Thymus (tissue), 11 donors: ENCODE measurements at regions not wholly inside any gene's neighbourhood (a gene's known extent, or its start where the extent isn't known, plus 50 kb on each side); places are given as distances from the start of the nearest gene placed in this dataset.

ENCODE experiments used
- DNase-seq, 9 donors: peaks; one replicate each; pipeline ENCODE4 v3.0.0-alpha.2; 2013; ENCODE audit warnings: low spot score in 9 of 9, low read depth in 6 of 9, missing footprints in 1 of 9
- H3K27ac ChIP-seq, 2 donors: one replicate each; pipeline ENCODE4 v1.5.1; 2013; ENCODE audit warnings: control low read depth in 1 of 2, low read depth in 1 of 2, low read length in 1 of 2, mild to moderate bottlenecking in 1 of 2, moderate library complexity in 1 of 2
- H3K27me3 ChIP-seq, 2 donors: one replicate each; pipeline ENCODE4 v1.5.1; 2013; ENCODE audit warnings: low read length in 1 of 2; ENCODE audit not compliant: control insufficient read depth in 2 of 2, insufficient read depth in 1 of 2
- H3K36me3 ChIP-seq, 2 donors: one replicate each; pipeline ENCODE4 v1.5.1; 2013; ENCODE audit warnings: low read length in 1 of 2, mild to moderate bottlenecking in 1 of 2, moderate library complexity in 1 of 2; ENCODE audit not compliant: control insufficient read depth in 2 of 2, insufficient read depth in 2 of 2
- H3K4me1 ChIP-seq, 2 donors: one replicate each; pipeline ENCODE4 v1.5.1; 2013; ENCODE audit warnings: low read length in 2 of 2; ENCODE audit not compliant: control insufficient read depth in 2 of 2, insufficient read depth in 2 of 2
- H3K4me3 ChIP-seq, 2 donors: one replicate each; pipeline ENCODE4 v1.5.1; 2013; ENCODE audit warnings: low read length in 2 of 2, control low read depth in 1 of 2, mild to moderate bottlenecking in 1 of 2
- H3K9me3 ChIP-seq, 2 donors: one replicate each; pipeline ENCODE4 v1.5.1; 2013; ENCODE audit warnings: low read length in 1 of 2, mild to moderate bottlenecking in 1 of 2; ENCODE audit not compliant: control insufficient read depth in 2 of 2, insufficient read depth in 1 of 2
- WGBS: extraction: QIAGEN DNeasy Blood & Tissue Kit; methylation state at CpG from one replicate; pipeline ENCODE4 v1.1.7; 2013; 5-methylcytosine and 5-hydroxymethylcytosine counted together
- donor health status: healthy.

DNA sequence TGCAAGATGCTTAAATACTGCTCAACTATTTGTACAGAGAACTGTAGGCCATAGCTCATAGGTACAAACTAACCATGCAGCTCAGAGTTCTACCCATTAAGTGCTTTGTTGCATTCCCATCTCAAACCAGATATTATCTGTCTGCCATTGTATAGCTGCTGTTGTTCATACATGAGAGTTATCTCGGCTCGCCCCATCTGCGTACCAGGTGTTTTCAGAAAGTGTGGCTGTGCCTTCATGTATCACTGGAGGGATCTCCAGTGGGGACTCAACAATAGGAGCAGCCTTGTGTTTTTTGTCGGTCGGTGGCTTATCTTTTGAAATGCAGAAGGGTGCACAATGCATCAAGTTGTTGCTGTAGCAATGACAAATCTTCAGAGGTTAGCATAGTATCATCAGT is 678.3 kb downstream of the RERGL start:
- no peaks in the 10 kb centered on the region for H3K4me1 ChIP-seq
- no peak overlapping the region for H3K4me3 ChIP-seq
- WGBS: 97% methylated on average over 5 of the region's 5 CpGs
- peaks cover 0 to 10% of the 10 kb centered on the region in 2 donors for H3K9me3 ChIP-seq
- H3K36me3 ChIP-seq: no peaks in the 10 kb centered on the region
- no peak overlapping the region for H3K27ac ChIP-seq
- no peak for DNase-seq
- no peaks in the 10 kb centered on the region for H3K27me3 ChIP-seq

DNA sequence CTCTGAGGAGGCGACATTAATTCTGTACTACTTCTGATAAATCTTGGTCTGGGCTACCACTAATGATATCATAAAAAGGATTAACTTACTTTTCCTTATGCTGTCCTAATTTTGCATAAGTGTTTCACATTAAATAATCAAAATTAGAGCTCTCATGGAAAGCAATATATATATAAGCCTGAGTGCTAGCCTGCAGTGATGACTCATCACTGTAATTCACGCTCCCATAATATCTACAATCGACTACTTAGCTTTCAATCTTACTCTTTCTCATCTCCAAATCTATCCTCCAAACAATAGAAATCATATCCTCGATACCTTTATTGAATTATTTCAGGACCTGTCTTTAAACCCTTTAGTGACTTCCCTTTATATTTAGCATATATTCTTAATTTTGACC is 701.3 kb downstream of the RERGL start:
- H3K4me1 ChIP-seq: no peaks in the 10 kb centered on the region
- H3K36me3 ChIP-seq: no peaks in the 10 kb centered on the region
- no peaks in the 10 kb centered on the region for H3K9me3 ChIP-seq
- no peak for DNase-seq
- H3K4me3 ChIP-seq: no peak overlapping the region
- no peak overlapping the region for H3K27ac ChIP-seq
- WGBS: 93% methylated on average over 4 of the region's 4 CpGs
- no peaks in the 10 kb centered on the region for H3K27me3 ChIP-seq

DNA sequence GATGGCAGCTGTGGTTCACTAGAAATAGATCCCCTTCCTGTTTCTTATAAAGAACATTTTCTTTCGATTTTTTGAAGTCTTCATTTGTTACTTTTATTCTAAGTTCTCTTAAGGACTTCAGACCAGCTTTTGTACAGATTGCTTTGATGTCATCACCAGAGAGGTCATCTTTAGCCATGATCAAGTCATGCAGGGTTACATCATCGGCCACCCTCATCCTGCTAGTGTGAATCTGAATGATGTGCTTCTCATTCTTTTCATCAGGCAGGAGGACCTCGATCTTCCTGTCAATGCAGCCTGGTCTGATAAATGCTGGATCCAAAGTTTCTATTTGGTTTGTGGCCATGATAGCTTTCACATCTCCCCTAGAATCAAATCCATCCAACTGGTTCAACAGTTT is 706.7 kb downstream of the RERGL start:
- no peaks in the 10 kb centered on the region for H3K27me3 ChIP-seq

DNA sequence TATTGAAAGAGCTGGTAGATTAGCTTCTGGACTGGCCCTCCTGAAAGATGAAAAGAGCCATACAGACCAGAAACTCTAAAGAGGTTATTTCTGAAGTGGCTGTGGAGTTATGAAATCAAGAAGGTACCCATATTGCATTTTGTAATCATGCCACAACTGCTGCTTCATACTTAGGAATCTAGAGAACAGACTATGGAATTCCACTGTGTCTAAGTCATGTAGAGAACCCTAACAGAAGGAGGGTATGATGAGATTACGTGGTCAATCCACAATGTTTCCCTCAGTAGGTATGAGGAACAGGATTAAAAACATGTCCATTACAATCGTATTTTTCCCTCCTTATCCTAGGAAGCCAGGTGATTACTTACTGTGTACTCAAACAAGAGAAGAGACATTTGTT is 708.8 kb downstream of the RERGL start:
- Histone ChIP-seq H3K27ac (no peak overlapping the region), H3K4me1 (no peaks in the 10 kb centered on the region), H3K4me3 (no peak overlapping the region), H3K36me3 (no peaks in the 10 kb centered on the region), H3K9me3 (no peaks in the 10 kb centered on the region), H3K27me3 (no peaks in the 10 kb centered on the region)
- 71% methylated on average over 2 of the region's 2 CpGs for WGBS
- DNase-seq: no peak

More for the DNA sequence above, 706.7 kb downstream of the RERGL start:
- DNase-seq: no peak
- no peak overlapping the region for H3K27ac ChIP-seq
- H3K4me1 ChIP-seq: no peaks in the 10 kb centered on the region
- WGBS: 87% methylated on average over 3 of the region's 3 CpGs
- H3K4me3 ChIP-seq: no peak overlapping the region
- no peaks in the 10 kb centered on the region for H3K36me3 ChIP-seq
- no peaks in the 10 kb centered on the region for H3K9me3 ChIP-seq

DNA sequence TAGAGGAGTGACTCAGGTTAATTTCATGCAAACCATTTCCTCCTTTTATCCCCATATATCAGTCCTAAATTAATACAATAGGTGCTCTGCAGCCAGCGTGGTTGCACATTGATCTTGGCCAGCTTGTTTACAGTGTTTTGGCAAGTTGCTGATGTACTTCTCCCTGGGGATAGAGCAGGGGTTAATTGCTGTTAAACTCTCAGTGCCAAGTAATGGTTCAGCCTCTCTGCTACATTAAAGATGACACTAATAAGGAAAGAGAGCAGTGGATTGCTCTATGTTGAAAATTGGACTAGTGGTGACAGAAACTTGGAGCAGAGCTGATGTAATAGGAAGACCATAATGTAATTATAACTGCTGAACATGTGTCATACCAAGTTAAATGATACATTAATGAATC is 717.5 kb downstream of the RERGL start:
- Histone ChIP-seq H3K36me3 (no peaks in the 10 kb centered on the region), H3K4me1 (no peaks in the 10 kb centered on the region), H3K9me3 (no peaks in the 10 kb centered on the region), H3K27me3 (no peaks in the 10 kb centered on the region), H3K27ac (no peak overlapping the region), H3K4me3 (no peak overlapping the region)
- WGBS: 68% methylated on average over 1 of the region's 1 CpG
- no peak for DNase-seq

DNA sequence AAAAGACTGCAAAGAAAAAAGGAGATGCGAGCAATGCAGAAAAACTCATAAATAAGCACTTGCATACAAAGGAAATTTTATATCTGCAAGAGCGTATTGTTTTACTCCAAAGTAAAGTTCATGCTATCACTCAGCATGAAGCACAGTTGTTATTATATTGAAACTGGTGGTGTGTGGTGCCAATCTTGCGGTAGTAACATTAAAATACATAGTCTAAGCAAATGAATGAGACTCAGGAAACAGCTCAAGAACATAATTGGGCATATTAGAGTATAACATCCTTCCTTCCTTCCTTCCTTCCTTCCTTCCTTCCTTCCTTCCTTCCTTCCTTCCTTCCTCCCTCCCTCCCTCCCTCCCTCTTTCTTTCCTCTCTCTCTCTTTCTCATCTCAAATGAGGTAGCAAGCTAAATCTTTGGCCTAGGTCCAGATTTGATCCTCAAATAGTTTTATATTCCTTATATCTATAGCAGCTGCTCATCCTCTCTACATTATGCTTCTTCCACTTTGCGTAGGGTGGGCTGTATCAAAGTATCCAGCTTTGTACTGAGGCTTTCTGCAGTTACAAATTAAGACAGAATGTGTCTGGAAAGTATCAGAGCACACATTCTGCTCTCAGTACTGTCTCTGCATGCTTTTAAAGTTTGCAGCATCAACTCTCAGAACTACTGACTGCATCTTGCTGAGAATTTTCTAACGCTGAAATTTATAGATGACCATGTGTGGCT is 718.3 kb downstream of the RERGL start:
- no peaks in the 10 kb centered on the region for H3K36me3 ChIP-seq
- no peaks in the 10 kb centered on the region for H3K4me1 ChIP-seq
- no peaks in the 10 kb centered on the region for H3K27me3 ChIP-seq
- H3K4me3 ChIP-seq: no peak overlapping the region
- H3K27ac ChIP-seq: no peak overlapping the region
- no peaks in the 10 kb centered on the region for H3K9me3 ChIP-seq
- 88% methylated on average over 5 of the region's 5 CpGs for WGBS
- DNase-seq: no peak

DNA sequence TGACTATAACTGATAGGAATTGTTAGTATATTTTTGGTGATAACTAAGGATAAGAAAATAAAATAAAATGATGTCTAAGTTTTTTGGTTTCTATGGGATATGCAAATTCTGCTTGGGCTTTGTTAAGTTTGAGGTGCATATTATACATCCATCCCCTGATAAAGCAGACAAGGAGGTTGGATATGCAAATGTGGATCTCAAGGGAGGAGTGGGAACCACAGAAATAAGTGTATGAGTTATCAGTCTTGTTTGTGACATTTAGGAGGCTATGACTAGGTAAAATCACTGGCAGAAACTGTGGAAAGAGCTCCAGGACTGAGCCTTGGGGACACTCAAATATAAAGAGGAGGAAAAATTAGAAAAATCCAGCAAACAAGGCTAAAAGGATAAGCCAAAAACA is 719.4 kb downstream of the RERGL start:
- Histone ChIP-seq H3K36me3 (no peaks in the 10 kb centered on the region), H3K4me1 (no peaks in the 10 kb centered on the region), H3K4me3 (no peak overlapping the region), H3K27me3 (no peaks in the 10 kb centered on the region), H3K9me3 (no peaks in the 10 kb centered on the region), H3K27ac (no peak overlapping the region)
- DNase-seq: no peak

DNA sequence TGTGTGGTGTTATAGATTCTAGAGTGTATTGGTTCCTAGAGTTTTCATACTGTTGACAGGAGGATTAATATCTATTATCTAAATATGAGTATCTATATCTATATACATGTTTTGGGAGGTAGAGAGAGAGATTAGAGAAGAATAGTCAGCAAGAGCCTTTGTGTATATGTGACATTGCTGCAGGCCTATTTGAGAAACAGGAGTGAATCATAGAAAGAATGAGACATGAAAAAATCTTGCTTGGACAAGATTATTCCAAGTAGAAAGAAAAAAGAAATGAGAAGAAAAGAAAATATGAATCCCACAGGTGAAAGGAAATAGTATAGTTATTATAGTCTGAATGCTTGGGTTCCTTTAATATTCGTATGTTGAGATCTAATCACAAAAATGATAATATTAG is 720.4 kb downstream of the RERGL start:
- 93% methylated on average over 1 of the region's 1 CpG for WGBS
- Histone ChIP-seq H3K27ac (no peak overlapping the region), H3K9me3 (no peaks in the 10 kb centered on the region), H3K4me1 (no peaks in the 10 kb centered on the region), H3K27me3 (no peaks in the 10 kb centered on the region), H3K36me3 (no peaks in the 10 kb centered on the region), H3K4me3 (no peak overlapping the region)
- no peak for DNase-seq

DNA sequence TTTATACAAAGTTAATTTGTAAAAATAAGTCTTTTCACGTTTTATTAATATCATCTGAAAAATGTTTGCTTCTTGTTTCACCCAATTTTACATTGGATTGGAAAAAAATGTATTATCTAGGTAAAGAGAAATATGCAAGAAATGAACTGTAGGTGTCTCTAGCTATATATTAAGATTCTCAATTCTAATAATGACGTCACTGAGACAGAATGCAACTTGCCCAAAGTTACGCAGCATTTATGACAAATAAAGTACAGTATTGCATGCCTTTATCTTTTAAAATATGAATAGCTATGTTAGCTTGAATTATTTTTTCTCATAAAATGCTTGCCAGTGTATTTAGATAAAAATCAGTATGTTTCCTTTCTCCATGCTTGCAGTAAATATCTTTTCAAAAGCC is 728.8 kb downstream of the RERGL start:
- no peak for DNase-seq
- 87% methylated on average over 3 of the region's 3 CpGs for WGBS
- Histone ChIP-seq H3K27ac (no peak overlapping the region), H3K4me1 (no peaks in the 10 kb centered on the region), H3K9me3 (no peaks in the 10 kb centered on the region), H3K4me3 (no peak overlapping the region), H3K27me3 (no peaks in the 10 kb centered on the region), H3K36me3 (no peaks in the 10 kb centered on the region)

DNA sequence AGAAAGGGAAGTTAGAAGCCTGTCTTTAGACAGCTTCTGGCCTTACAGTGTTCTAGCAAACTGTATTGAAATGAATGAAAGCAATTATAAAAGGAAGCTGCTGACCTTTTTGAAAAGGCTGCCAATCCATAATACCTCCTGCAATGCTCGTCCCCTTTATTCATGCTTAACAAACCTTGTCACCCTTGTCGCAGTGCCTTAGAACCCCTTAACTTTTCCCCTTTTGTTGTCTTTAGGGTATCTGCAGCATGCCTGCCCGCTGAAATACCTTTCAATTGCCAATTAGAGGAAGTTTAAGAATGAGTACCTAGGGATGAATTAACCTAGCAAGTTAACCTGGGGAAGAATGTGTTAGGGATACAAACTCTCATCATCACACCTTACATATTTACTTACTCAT is 731.2 kb downstream of the RERGL start:
- 37% methylated on average over 3 of the region's 3 CpGs for WGBS
- no peaks in the 10 kb centered on the region for H3K36me3 ChIP-seq
- no peaks in the 10 kb centered on the region for H3K27me3 ChIP-seq
- no peaks in the 10 kb centered on the region for H3K4me1 ChIP-seq
- no peaks in the 10 kb centered on the region for H3K9me3 ChIP-seq
- H3K4me3 ChIP-seq: no peak overlapping the region
- H3K27ac ChIP-seq: no peak overlapping the region
- DNase-seq: no peak
